SK-N-SH treated with all-trans-retinoic acid at 6 μM for 48 hours (cell line): ENCODE measurements at regions not wholly inside any gene's neighbourhood (a gene's known extent, or its start where the extent isn't known, plus 50 kb on each side); places are given as distances from the start of the nearest gene placed in this dataset.
"Not testable (repeated sequence)": the region's sequence is repeated elsewhere in the genome, so short reads cannot be mapped to it uniquely, and the experiment has no call there.

ENCODE experiments used
- ARNTL ChIP-seq: fragments of 450-650 bp; formaldehyde crosslinking; IDR thresholded peaks from 2 replicates; pipeline ENCODE4 v1.5.0; 2020; ENCODE audit warnings: low read depth, mild to moderate bottlenecking, moderate library complexity, borderline replicate concordance
- ESRRG ChIP-seq: fragments of 250-450 bp; sonication (Bioruptor Pico); IDR thresholded peaks from 2 replicates; pipeline ENCODE4 v1.6.1; 2021; ENCODE audit warnings: mild to moderate bottlenecking
- GLIS3 ChIP-seq: fragments of 250-450 bp; sonication (Bioruptor Pico); IDR thresholded peaks from 2 replicates; pipeline ENCODE4 v1.5.0; 2020; ENCODE audit warnings: mild to moderate bottlenecking, moderate library complexity
- ISL1 ChIP-seq: fragments of 250-450 bp; sonication (Bioruptor Pico); IDR thresholded peaks from 2 replicates; pipeline ENCODE4 v2.1.2; 2022; ENCODE audit warnings: mild to moderate bottlenecking, moderate library complexity
- PATZ1 ChIP-seq: fragments of 250-450 bp; sonication (Bioruptor Pico); IDR thresholded peaks from 2 replicates; pipeline ENCODE4 v1.8.0; 2020; ENCODE audit warnings: mild to moderate bottlenecking, moderate library complexity, borderline replicate concordance
- POU6F1 ChIP-seq: fragments of 250-450 bp; sonication (Bioruptor Pico); IDR thresholded peaks from 2 replicates; pipeline ENCODE4 v1.8.0; 2021; ENCODE audit warnings: low read depth, mild to moderate bottlenecking, moderate library complexity, borderline replicate concordance
- PPARA ChIP-seq: fragments of 250-450 bp; sonication (Bioruptor Pico); IDR thresholded peaks from 2 replicates; pipeline ENCODE4 v1.5.0; 2020; ENCODE audit warnings: mild to moderate bottlenecking, borderline replicate concordance
- TCF4 ChIP-seq: fragments of 250-450 bp; sonication (Bioruptor Pico); IDR thresholded peaks from 2 replicates; pipeline ENCODE4 v1.8.0; 2021; ENCODE audit warnings: mild to moderate bottlenecking, moderate library complexity, borderline replicate concordance
- TOX ChIP-seq: fragments of 250-450 bp; sonication (Bioruptor Pico); IDR thresholded peaks from 2 replicates; pipeline ENCODE4 v1.8.0; 2021; ENCODE audit warnings: mild to moderate bottlenecking, moderate library complexity, borderline replicate concordance
- TSHZ2 ChIP-seq: fragments of 250-450 bp; sonication (Bioruptor Pico); IDR thresholded peaks from 2 replicates; pipeline ENCODE4 v1.5.0; 2020; ENCODE audit warnings: mild to moderate bottlenecking, moderate library complexity
- ZC3H10 ChIP-seq: fragments of 250-450 bp; sonication (Bioruptor Pico); IDR thresholded peaks from 2 replicates; pipeline ENCODE4 v1.5.1; 2021; ENCODE audit warnings: mild to moderate bottlenecking, moderate library complexity
- ZFP30 ChIP-seq: fragments of 450-650 bp; formaldehyde crosslinking; IDR thresholded peaks from 2 replicates; pipeline ENCODE4 v1.5.0; 2022; ENCODE audit warnings: mild to moderate bottlenecking, moderate library complexity

- TF ChIP-seq TSHZ2 (CRISPR knock-in tag); ZFP30 (CRISPR knock-in tag); ARNTL (CRISPR knock-in tag); PPARA (CRISPR knock-in tag); TOX; GLIS3; ESRRG (CRISPR knock-in tag); PATZ1 (CRISPR knock-in tag); ISL1 (CRISPR knock-in tag); POU6F1 (CRISPR knock-in tag); TCF4 (CRISPR knock-in tag); ZC3H10 (CRISPR knock-in tag): not testable (repeated sequence)
Measured at GRCh38 chr4:118492963-118493362, 140.2 kb upstream of the PRSS12 start.
